ENCODE measurements at regions not wholly inside any gene's neighbourhood (a gene's known extent, or its start where the extent isn't known, plus 50 kb on each side); places are given as distances from the start of the nearest gene placed in this dataset.

GRCh38 chr1:194478731-194479130 lies 1292.3 kb upstream of the B3GALT2 start:
- CTCF ChIA-PET, result no interaction called here
- no TSS peak for BruUV-seq (replicated peaks)

GRCh38 chr1:194477908-194478307 lies 1291.5 kb upstream of the B3GALT2 start:
- Histone ChIP-seq H3K27ac (no peak overlapping the region), H4K20me1 (ENCODE audit: insufficient read depth) (no peaks in the 10 kb centered on the region), H3F3A (ENCODE audit: insufficient read depth, low read depth) (no peaks in the 10 kb centered on the region), H3K4me2 (no peak overlapping the region), H2AFZ (no peak overlapping the region), H3K4me3 (no peak overlapping the region), H3K36me3 (ENCODE audit: low read depth) (no peaks in the 10 kb centered on the region), H3K9me2 (ENCODE audit: insufficient read depth) (peaks cover 5% of the 10 kb centered on the region; the same call in 1 of the 2 replicates), H3K27me3 (ENCODE audit: insufficient read depth, low read depth) (no peaks in the 10 kb centered on the region), H3K9me3 (ENCODE audit: insufficient read depth, low read depth) (no peaks in the 10 kb centered on the region), H3K4me1 (replicated peaks; ENCODE audit: insufficient read depth) (no peaks in the 10 kb centered on the region), H3K79me2 (ENCODE audit: low read depth) (no peaks in the 10 kb centered on the region)
- CTCF ChIA-PET, result no interaction called here
- intact Hi-C loops (cut with micrococcal nuclease; ENCODE audit: unreplicated experiment), result no loop called here
- no TSS peak for BruUV-seq (replicated peaks)
- no peak for TF ChIP-seq CTCF (conservative IDR thresholded peaks at IDR 0.05)
- TF ChIP-seq EZH2 (IDR thresholded peaks at IDR 0.05; ENCODE audit: low read depth), result no peak
- DNase-seq, result no peak
- POLR2A ChIA-PET (ENCODE audit: unreplicated experiment), result no interaction called here

More at GRCh38 chr1:194478731-194479130, 1292.3 kb upstream of the B3GALT2 start:
- Histone ChIP-seq H3K79me2 (ENCODE audit: low read depth) (no peaks in the 10 kb centered on the region), H3K4me1 (replicated peaks; ENCODE audit: insufficient read depth) (no peaks in the 10 kb centered on the region), H2AFZ (no peak overlapping the region), H3K36me3 (ENCODE audit: low read depth) (no peaks in the 10 kb centered on the region), H3K4me2 (no peak overlapping the region), H3K27me3 (ENCODE audit: insufficient read depth, low read depth) (no peaks in the 10 kb centered on the region), H3F3A (ENCODE audit: insufficient read depth, low read depth) (no peaks in the 10 kb centered on the region), H4K20me1 (ENCODE audit: insufficient read depth) (no peaks in the 10 kb centered on the region), H3K27ac (no peak overlapping the region), H3K4me3 (no peak overlapping the region), H3K9me2 (ENCODE audit: insufficient read depth) (peaks cover 5% of the 10 kb centered on the region; the same call in 1 of the 2 replicates), H3K9me3 (ENCODE audit: insufficient read depth, low read depth) (no peaks in the 10 kb centered on the region)
- intact Hi-C loops (cut with micrococcal nuclease; ENCODE audit: unreplicated experiment), result no loop called here
- DNase-seq, result no peak
- TF ChIP-seq CTCF (conservative IDR thresholded peaks at IDR 0.05) (no peak), EZH2 (IDR thresholded peaks at IDR 0.05; ENCODE audit: low read depth) (no peak)
- POLR2A ChIA-PET (ENCODE audit: unreplicated experiment), result no interaction called here

- ChIA-PET POLR2A (ENCODE audit: unreplicated experiment) (no interaction called here), CTCF (no interaction called here)
- Histone ChIP-seq H3K9me2 (ENCODE audit: insufficient read depth) (peaks cover 5% of the 10 kb centered on the region; the same call in 1 of the 2 replicates), H3K4me3 (no peak overlapping the region), H3F3A (ENCODE audit: insufficient read depth, low read depth) (no peaks in the 10 kb centered on the region), H3K27ac (no peak overlapping the region), H4K20me1 (ENCODE audit: insufficient read depth) (no peaks in the 10 kb centered on the region), H3K36me3 (ENCODE audit: low read depth) (no peaks in the 10 kb centered on the region), H3K4me2 (no peak overlapping the region), H3K4me1 (replicated peaks; ENCODE audit: insufficient read depth) (no peaks in the 10 kb centered on the region), H3K79me2 (ENCODE audit: low read depth) (no peaks in the 10 kb centered on the region), H2AFZ (no peak overlapping the region), H3K27me3 (ENCODE audit: insufficient read depth, low read depth) (no peaks in the 10 kb centered on the region), H3K9me3 (ENCODE audit: insufficient read depth, low read depth) (no peaks in the 10 kb centered on the region)
- TF ChIP-seq EZH2 (IDR thresholded peaks at IDR 0.05; ENCODE audit: low read depth) (no peak), CTCF (conservative IDR thresholded peaks at IDR 0.05) (no peak)
- intact Hi-C loops (cut with micrococcal nuclease; ENCODE audit: unreplicated experiment), result no loop called here
- no peak for DNase-seq
- BruUV-seq (replicated peaks), result no TSS peak
Measured at GRCh38 chr1:194476872-194477271, 1290.5 kb upstream of the B3GALT2 start.

Measured in PC-9 (cell line).